Renal cortex interstitium (tissue), 11 donors: ENCODE measurements at regions not wholly inside any gene's neighbourhood (a gene's known extent, or its start where the extent isn't known, plus 50 kb on each side); places are given as distances from the start of the nearest gene placed in this dataset.

Experiments
- DNase-seq, 11 donors: peaks; one replicate each; pipeline ENCODE4 v3.0.0-alpha.2; 2013; ENCODE audit warnings: low read depth in 9 of 11, low spot score in 4 of 11; ENCODE audit errors: extremely low read depth in 1 of 11

- no peak for DNase-seq
Observed at GRCh38 chr3:16797831-16798230, 86.9 kb upstream of the PLCL2 start.

GRCh38 chr3:16798738-16799137, 86.0 kb upstream of the PLCL2 start:
- no peak for DNase-seq

GRCh38 chr3:16800361-16800760, 84.4 kb upstream of the PLCL2 start:
- DNase-seq, result no peak

GRCh38 chr3:16801223-16801622, 83.5 kb upstream of the PLCL2 start:
- no peak for DNase-seq

- no peak for DNase-seq
Observed at GRCh38 chr3:16801698-16802097, 83.1 kb upstream of the PLCL2 start.

- DNase-seq, result no peak
Observed at GRCh38 chr3:16802389-16802788, 82.4 kb upstream of the PLCL2 start.

GRCh38 chr3:16803019-16803418, 81.7 kb upstream of the PLCL2 start:
- DNase-seq, result no peak

GRCh38 chr3:16807391-16807790, 77.4 kb upstream of the PLCL2 start:
- no peak for DNase-seq

GRCh38 chr3:16808393-16809107, 76.2 kb upstream of the PLCL2 start:
- DNase-seq, result no peak

- no peak for DNase-seq
Observed at GRCh38 chr3:16809482-16809881, 75.3 kb upstream of the PLCL2 start.

GRCh38 chr3:16809993-16810392, 74.8 kb upstream of the PLCL2 start:
- no peak for DNase-seq

- DNase-seq, result no peak
Observed at GRCh38 chr3:16810593-16811367, 74.0 kb upstream of the PLCL2 start.

GRCh38 chr3:16811950-16812349, 72.8 kb upstream of the PLCL2 start:
- no peak for DNase-seq

- no peak for DNase-seq
Observed at GRCh38 chr3:16813336-16813735, 71.4 kb upstream of the PLCL2 start.

- DNase-seq, result no peak
Observed at GRCh38 chr3:16816048-16816780, 68.5 kb upstream of the PLCL2 start.

GRCh38 chr3:16817197-16817596, 67.6 kb upstream of the PLCL2 start:
- no peak for DNase-seq

- no peak for DNase-seq
Observed at GRCh38 chr3:16818194-16818593, 66.6 kb upstream of the PLCL2 start.

GRCh38 chr3:16818945-16819344, 65.8 kb upstream of the PLCL2 start:
- DNase-seq, result no peak

GRCh38 chr3:16820485-16820884, 64.3 kb upstream of the PLCL2 start:
- DNase-seq, result no peak

GRCh38 chr3:16821053-16821452, 63.7 kb upstream of the PLCL2 start:
- DNase-seq, result no peak
